ENCODE measurements at regions not wholly inside any gene's neighbourhood (a gene's known extent, or its start where the extent isn't known, plus 50 kb on each side); places are given as distances from the start of the nearest gene placed in this dataset.

GRCh38 chr4:19293781-19294180, 957.9 kb upstream of the SLIT2 start:
- no peaks in the 10 kb centered on the region for H3K4me1 Mint-ChIP-seq
- Histone ChIP-seq H3K4me1 (ENCODE audit: control insufficient read depth in 1 of 2, insufficient read depth in 2 of 2, low read length in 2 of 2) (no peaks in the 10 kb centered on the region), H3K4me3 (replicated peaks in 1 of 3; ENCODE audit: low read depth in 2 of 3, low read length in 3 of 3) (no peak overlapping the region), H3K4me2 (replicated peaks; ENCODE audit: extremely low read depth, low read length, poor library complexity, severe bottlenecking) (no peak overlapping the region), H3K27ac (ENCODE audit: low read depth in 1 of 2, low read length in 2 of 2) (no peak overlapping the region), H3K27me3 (ENCODE audit: control insufficient read depth in 2 of 2, insufficient read depth in 2 of 2, low read length in 2 of 2) (no peaks in the 10 kb centered on the region), H3K36me3 (replicated peaks in 1 of 2; ENCODE audit: control insufficient read depth in 1 of 2, insufficient read depth in 2 of 2, low read length in 2 of 2) (no peaks in the 10 kb centered on the region), H3K79me2 (ENCODE audit: insufficient read depth, low read length) (no peaks in the 10 kb centered on the region), H4K20me1 (ENCODE audit: insufficient read depth, low read length) (no peaks in the 10 kb centered on the region), H2AFZ (ENCODE audit: insufficient read depth, low read depth, low read length, poor library complexity, severe bottlenecking) (no peak overlapping the region), H3K9ac (ENCODE audit: insufficient read depth, low read length, poor library complexity, severe bottlenecking) (no peak overlapping the region), H3K9me3 (replicated peaks in 1 of 2; ENCODE audit: control insufficient read depth in 1 of 2, insufficient read depth in 1 of 2, low read length in 2 of 2) (peaks cover 3 to 19% of the 10 kb centered on the region in 2 donors)
- no peak overlapping the region for H3K4me3 Mint-ChIP-seq
- peaks cover 0 to 3% (median 0%) of the 10 kb centered on the region in 3 donors for H3K27me3 Mint-ChIP-seq (ENCODE audit: low read depth in 3 of 3)
- no peaks in the 10 kb centered on the region for H3K36me3 Mint-ChIP-seq
- WGBS (ENCODE audit: insufficient coverage), result 89% methylated on average over 1 of the region's 1 CpG
- TF ChIP-seq CTCF (IDR thresholded peaks at IDR 0.05), result no peak
- DNase-seq, result no peak
- intact Hi-C loops (cut with micrococcal nuclease), result no loop called here
- H3K9me3 Mint-ChIP-seq, result peaks cover 1 to 24% (median 12%) of the 10 kb centered on the region in 7 donors
- H3K27ac Mint-ChIP-seq, result no peak overlapping the region

GRCh38 chr4:19293080-19293479, 958.6 kb upstream of the SLIT2 start:
- Histone ChIP-seq H3K79me2 (ENCODE audit: insufficient read depth, low read length) (no peaks in the 10 kb centered on the region), H3K9me3 (replicated peaks in 1 of 2; ENCODE audit: control insufficient read depth in 1 of 2, insufficient read depth in 1 of 2, low read length in 2 of 2) (peaks cover 3 to 19% of the 10 kb centered on the region in 2 donors), H3K4me3 (replicated peaks in 1 of 3; ENCODE audit: low read depth in 2 of 3, low read length in 3 of 3) (no peak overlapping the region), H3K27ac (ENCODE audit: low read depth in 1 of 2, low read length in 2 of 2) (no peak overlapping the region), H3K4me1 (ENCODE audit: control insufficient read depth in 1 of 2, insufficient read depth in 2 of 2, low read length in 2 of 2) (no peaks in the 10 kb centered on the region), H3K9ac (ENCODE audit: insufficient read depth, low read length, poor library complexity, severe bottlenecking) (no peak overlapping the region), H4K20me1 (ENCODE audit: insufficient read depth, low read length) (no peaks in the 10 kb centered on the region), H3K4me2 (replicated peaks; ENCODE audit: extremely low read depth, low read length, poor library complexity, severe bottlenecking) (no peak overlapping the region), H2AFZ (ENCODE audit: insufficient read depth, low read depth, low read length, poor library complexity, severe bottlenecking) (no peak overlapping the region), H3K27me3 (ENCODE audit: control insufficient read depth in 2 of 2, insufficient read depth in 2 of 2, low read length in 2 of 2) (no peaks in the 10 kb centered on the region), H3K36me3 (replicated peaks in 1 of 2; ENCODE audit: control insufficient read depth in 1 of 2, insufficient read depth in 2 of 2, low read length in 2 of 2) (no peaks in the 10 kb centered on the region)
- intact Hi-C loops (cut with micrococcal nuclease), result no loop called here
- no peak for DNase-seq
- Mint-ChIP-seq H3K27me3 (ENCODE audit: low read depth in 3 of 3) (peaks cover 0 to 3% (median 0%) of the 10 kb centered on the region in 3 donors), H3K4me1 (no peaks in the 10 kb centered on the region), H3K36me3 (no peaks in the 10 kb centered on the region), H3K9me3 (peaks cover 3 to 25% (median 17%) of the 10 kb centered on the region in 7 donors), H3K4me3 (no peak overlapping the region), H3K27ac (no peak overlapping the region)
- no CpG with 5 or more reads among the region's 1 CpG for WGBS (ENCODE audit: insufficient coverage)
- TF ChIP-seq CTCF (IDR thresholded peaks at IDR 0.05), result no peak
